ENCODE measurements at regions not wholly inside any gene's neighbourhood (a gene's known extent, or its start where the extent isn't known, plus 50 kb on each side); places are given as distances from the start of the nearest gene placed in this dataset.

DNA sequence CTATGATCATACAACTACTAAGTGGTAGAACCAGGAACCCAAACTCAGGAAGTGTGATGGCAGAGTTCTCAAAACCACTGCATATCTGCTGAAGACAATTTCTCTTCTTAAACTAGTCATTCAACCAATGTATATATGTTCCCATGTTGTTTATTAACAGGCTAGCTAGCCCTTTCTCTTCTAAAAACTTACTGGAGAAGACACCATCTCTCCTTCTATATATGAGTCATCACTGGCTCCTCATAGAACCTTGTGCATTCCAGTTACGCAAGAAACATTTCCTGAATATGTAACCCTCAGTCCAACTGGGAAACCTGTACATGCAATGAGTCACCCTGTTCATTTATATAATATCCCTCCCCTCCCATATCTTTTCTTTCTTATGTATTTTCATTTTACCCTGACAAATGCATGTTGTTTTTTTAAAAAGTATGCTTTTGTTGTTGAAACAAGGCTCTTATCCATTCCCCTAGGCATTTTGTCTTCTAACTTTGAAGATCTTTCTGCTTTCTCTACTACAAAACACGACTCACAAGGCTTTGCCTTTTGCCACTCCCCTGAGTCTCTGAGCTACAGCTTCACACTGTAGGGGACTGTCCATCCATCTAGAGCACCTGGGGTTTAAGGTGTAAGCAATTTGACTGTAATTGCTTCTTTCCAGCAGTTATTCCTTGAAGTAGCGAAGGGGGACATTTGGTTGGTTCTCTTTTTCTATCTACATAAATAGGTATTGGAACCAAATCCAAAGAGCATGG lies 119.5 kb downstream of the ANXA1 start:
- Histone ChIP-seq H3K4me3 (ENCODE audit: insufficient read depth, low read depth, low read length) (no peak overlapping the region), H3K9ac (ENCODE audit: low read depth, low read length) (no peak overlapping the region), H4K91ac (ENCODE audit: insufficient read depth, low read depth, low read length) (no peak overlapping the region), H2BK15ac (ENCODE audit: low read depth, low read length) (no peak overlapping the region), H3K4me1 (ENCODE audit: control insufficient read depth, insufficient read depth, low read length) (no peaks in the 10 kb centered on the region), H3K14ac (replicated peaks; ENCODE audit: low read depth, low read length) (no peak overlapping the region), H2BK120ac (ENCODE audit: low read depth, low read length) (no peak overlapping the region), H3K27ac (ENCODE audit: insufficient read depth, low read length) (no peak overlapping the region), H4K5ac (ENCODE audit: low read depth, low read length) (no peak overlapping the region), H2BK20ac (ENCODE audit: low read depth, low read length) (no peak overlapping the region), H4K20me1 (ENCODE audit: insufficient read depth, low read length) (no peaks in the 10 kb centered on the region), H2BK5ac (ENCODE audit: low read depth, low read length, poor library complexity, severe bottlenecking) (no peak overlapping the region), H3K79me1 (ENCODE audit: low read depth in 1 of 2, low read length in 2 of 2) (no peaks in the 10 kb centered on the region), H3K27me3 (ENCODE audit: control insufficient read depth, insufficient read depth, low read length) (no peaks in the 10 kb centered on the region), H3K4me2 (ENCODE audit: low read depth, low read length) (no peak overlapping the region), H3K9me3 (ENCODE audit: control insufficient read depth, insufficient read depth, low read length) (no peaks in the 10 kb centered on the region), H2AK5ac (ENCODE audit: low read depth, low read length) (no peak overlapping the region), H3K18ac (ENCODE audit: low read depth, low read length) (no peak overlapping the region), H3K36me3 (ENCODE audit: control insufficient read depth, insufficient read depth, low read length) (no peaks in the 10 kb centered on the region), H2AFZ (replicated peaks; ENCODE audit: low read length, poor library complexity) (no peak overlapping the region), H3K23ac (ENCODE audit: low read depth, low read length) (no peak overlapping the region), H2AK9ac (replicated peaks; ENCODE audit: low read depth, low read length, poor library complexity) (no peak overlapping the region), H3K9me1 (ENCODE audit: insufficient read depth, low read length) (no peaks in the 10 kb centered on the region), H4K8ac (ENCODE audit: low read depth in 2 of 2, low read length in 2 of 2) (no peak overlapping the region), H3K56ac (ENCODE audit: extremely low read depth, insufficient read depth, low read length) (no peak overlapping the region), H3K4ac (ENCODE audit: low read depth, low read length) (no peak overlapping the region)
- in situ Hi-C loops (cut with MboI; ENCODE audit: low sequenced_read_pairs) = no loop called here
- BruUV-seq (replicated peaks) = no TSS peak
- intact Hi-C loops (cut with micrococcal nuclease) = no loop called here
- DNase-seq (peak; percentile 77), ATAC-seq (ENCODE audit: low read depth) (peak; percentile 48)
- dilution Hi-C loops (cut with HindIII; ENCODE audit: low sequenced_read_pairs, unreplicated experiment) = no loop called here
- WGBS, 2 experiments (ENCODE audit: extremely low coverage in 2 of 2, insufficient read length in 1 of 2) = 20% methylated on average over 1 of the region's 3 CpGs; no CpG with 5 or more reads in 1 of the 2 experiments
- POLR2A ChIA-PET (ENCODE audit: unreplicated experiment) = no interaction called here
- CTCF ChIA-PET = no interaction called here
- TF ChIP-seq SMC3 (IDR thresholded peaks at IDR 0.05; ENCODE audit: low read depth, low read length) (no peak), NFE2L2 (IDR thresholded peaks at IDR 0.05; ENCODE audit: low read depth, low read length) (no peak), MAZ (IDR thresholded peaks at IDR 0.05; ENCODE audit: borderline replicate concordance, low read depth, low read length) (no peak), POLR2A (IDR thresholded peaks at IDR 0.05; ENCODE audit: low read depth, low read length) (no peak), FOS (IDR thresholded peaks at IDR 0.05; ENCODE audit: low read depth, low read length) (peak; percentile 91), MAFK (IDR thresholded peaks at IDR 0.05; ENCODE audit: low read depth, low read length) (no peak), RAD21 (IDR thresholded peaks at IDR 0.05; ENCODE audit: low read length) (no peak), BHLHE40 (IDR thresholded peaks at IDR 0.05; ENCODE audit: low read depth, low read length) (peak; percentile 21; the same call in 1 of the 2 replicates), RFX5 (IDR thresholded peaks at IDR 0.05; ENCODE audit: low read depth, low read length) (no peak), CEBPB (IDR thresholded peaks at IDR 0.05; ENCODE audit: low read depth, low read length) (peak; percentile 95)
- TF ChIP-seq, protein P1, sequence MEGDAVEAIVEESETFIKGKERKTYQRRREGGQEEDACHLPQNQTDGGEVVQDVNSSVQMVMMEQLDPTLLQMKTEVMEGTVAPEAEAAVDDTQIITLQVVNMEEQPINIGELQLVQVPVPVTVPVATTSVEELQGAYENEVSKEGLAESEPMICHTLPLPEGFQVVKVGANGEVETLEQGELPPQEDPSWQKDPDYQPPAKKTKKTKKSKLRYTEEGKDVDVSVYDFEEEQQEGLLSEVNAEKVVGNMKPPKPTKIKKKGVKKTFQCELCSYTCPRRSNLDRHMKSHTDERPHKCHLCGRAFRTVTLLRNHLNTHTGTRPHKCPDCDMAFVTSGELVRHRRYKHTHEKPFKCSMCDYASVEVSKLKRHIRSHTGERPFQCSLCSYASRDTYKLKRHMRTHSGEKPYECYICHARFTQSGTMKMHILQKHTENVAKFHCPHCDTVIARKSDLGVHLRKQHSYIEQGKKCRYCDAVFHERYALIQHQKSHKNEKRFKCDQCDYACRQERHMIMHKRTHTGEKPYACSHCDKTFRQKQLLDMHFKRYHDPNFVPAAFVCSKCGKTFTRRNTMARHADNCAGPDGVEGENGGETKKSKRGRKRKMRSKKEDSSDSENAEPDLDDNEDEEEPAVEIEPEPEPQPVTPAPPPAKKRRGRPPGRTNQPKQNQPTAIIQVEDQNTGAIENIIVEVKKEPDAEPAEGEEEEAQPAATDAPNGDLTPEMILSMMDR (conservative IDR thresholded peaks at IDR 0.05; ENCODE audit: low read depth, low read length) = no peak
- TF ChIP-seq, protein P2, sequence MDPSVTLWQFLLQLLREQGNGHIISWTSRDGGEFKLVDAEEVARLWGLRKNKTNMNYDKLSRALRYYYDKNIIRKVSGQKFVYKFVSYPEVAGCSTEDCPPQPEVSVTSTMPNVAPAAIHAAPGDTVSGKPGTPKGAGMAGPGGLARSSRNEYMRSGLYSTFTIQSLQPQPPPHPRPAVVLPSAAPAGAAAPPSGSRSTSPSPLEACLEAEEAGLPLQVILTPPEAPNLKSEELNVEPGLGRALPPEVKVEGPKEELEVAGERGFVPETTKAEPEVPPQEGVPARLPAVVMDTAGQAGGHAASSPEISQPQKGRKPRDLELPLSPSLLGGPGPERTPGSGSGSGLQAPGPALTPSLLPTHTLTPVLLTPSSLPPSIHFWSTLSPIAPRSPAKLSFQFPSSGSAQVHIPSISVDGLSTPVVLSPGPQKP (IDR thresholded peaks at IDR 0.05; ENCODE audit: borderline replicate concordance, low read depth, low read length) = no peak
- TF ChIP-seq, protein P3, sequence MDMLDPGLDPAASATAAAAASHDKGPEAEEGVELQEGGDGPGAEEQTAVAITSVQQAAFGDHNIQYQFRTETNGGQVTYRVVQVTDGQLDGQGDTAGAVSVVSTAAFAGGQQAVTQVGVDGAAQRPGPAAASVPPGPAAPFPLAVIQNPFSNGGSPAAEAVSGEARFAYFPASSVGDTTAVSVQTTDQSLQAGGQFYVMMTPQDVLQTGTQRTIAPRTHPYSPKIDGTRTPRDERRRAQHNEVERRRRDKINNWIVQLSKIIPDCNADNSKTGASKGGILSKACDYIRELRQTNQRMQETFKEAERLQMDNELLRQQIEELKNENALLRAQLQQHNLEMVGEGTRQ (IDR thresholded peaks at IDR 0.05; ENCODE audit: low read depth, low read length) = no peak

Data from IMR-90 (cell line).